Ovary (tissue), 3 donors: ENCODE measurements at regions not wholly inside any gene's neighbourhood (a gene's known extent, or its start where the extent isn't known, plus 50 kb on each side); places are given as distances from the start of the nearest gene placed in this dataset.

Source experiments
- EP300 ChIP-seq: sonication (generic); formaldehyde crosslinking; IDR thresholded peaks from one replicate; pipeline ENCODE4 v1.6.1; 2017; ENCODE audit warnings: antibody characterized with exemption
- POLR2A ChIP-seq: fragments of 450-650 bp; IDR thresholded peaks from one replicate; pipeline ENCODE4 v1.6.1; 2017; ENCODE audit warnings: antibody characterized with exemption, mild to moderate bottlenecking, moderate library complexity
- TF ChIP-seq, protein P1 (sequence below), 3 donors: fragments of 450-650 bp in 2 of 3; fragments of 200-600 bp in 1 of 3; IDR thresholded peaks; one replicate each; pipeline versions ENCODE4 v1.5.1 to v1.8.0; 2016 to 2022; ENCODE audit warnings: antibody characterized with exemption in 3 of 3, mild to moderate bottlenecking in 1 of 3
- donor health status: DM: no; HTN: no; CAD: no.

- TF ChIP-seq, protein P1, sequence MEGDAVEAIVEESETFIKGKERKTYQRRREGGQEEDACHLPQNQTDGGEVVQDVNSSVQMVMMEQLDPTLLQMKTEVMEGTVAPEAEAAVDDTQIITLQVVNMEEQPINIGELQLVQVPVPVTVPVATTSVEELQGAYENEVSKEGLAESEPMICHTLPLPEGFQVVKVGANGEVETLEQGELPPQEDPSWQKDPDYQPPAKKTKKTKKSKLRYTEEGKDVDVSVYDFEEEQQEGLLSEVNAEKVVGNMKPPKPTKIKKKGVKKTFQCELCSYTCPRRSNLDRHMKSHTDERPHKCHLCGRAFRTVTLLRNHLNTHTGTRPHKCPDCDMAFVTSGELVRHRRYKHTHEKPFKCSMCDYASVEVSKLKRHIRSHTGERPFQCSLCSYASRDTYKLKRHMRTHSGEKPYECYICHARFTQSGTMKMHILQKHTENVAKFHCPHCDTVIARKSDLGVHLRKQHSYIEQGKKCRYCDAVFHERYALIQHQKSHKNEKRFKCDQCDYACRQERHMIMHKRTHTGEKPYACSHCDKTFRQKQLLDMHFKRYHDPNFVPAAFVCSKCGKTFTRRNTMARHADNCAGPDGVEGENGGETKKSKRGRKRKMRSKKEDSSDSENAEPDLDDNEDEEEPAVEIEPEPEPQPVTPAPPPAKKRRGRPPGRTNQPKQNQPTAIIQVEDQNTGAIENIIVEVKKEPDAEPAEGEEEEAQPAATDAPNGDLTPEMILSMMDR (IDR thresholded peaks at IDR 0.05): peak; percentile 22 to 34 (median 30)
- TF ChIP-seq POLR2A (no peak), EP300 (no peak)
Observed at GRCh38 chr5:102681403-102681983, 73.6 kb upstream of the PAM start.
